ENCODE measurements at regions not wholly inside any gene's neighbourhood (a gene's known extent, or its start where the extent isn't known, plus 50 kb on each side); places are given as distances from the start of the nearest gene placed in this dataset.

GRCh38 chr3:64327100-64327804, 102.0 kb upstream of the PRICKLE2 start:
- TF ChIP-seq CTCF (IDR thresholded peaks at IDR 0.05; ENCODE audit: low read depth, low read length) = no peak
- no peak for DNase-seq (ENCODE audit: extremely low read depth, low read depth)

- TF ChIP-seq CTCF (IDR thresholded peaks at IDR 0.05; ENCODE audit: low read depth, low read length) = no peak
- no peak for DNase-seq (ENCODE audit: extremely low read depth, low read depth)
These were observed 96.5 kb upstream of the PRICKLE2 start for GRCh38 chr3:64321747-64322146.

- DNase-seq (ENCODE audit: extremely low read depth, low read depth) = no peak
- TF ChIP-seq CTCF (IDR thresholded peaks at IDR 0.05; ENCODE audit: low read depth, low read length) = no peak
These were observed 94.1 kb upstream of the PRICKLE2 start for GRCh38 chr3:64319391-64319790.

GRCh38 chr3:64318668-64319271, 93.5 kb upstream of the PRICKLE2 start:
- no peak for DNase-seq (ENCODE audit: extremely low read depth, low read depth)
- TF ChIP-seq CTCF (IDR thresholded peaks at IDR 0.05; ENCODE audit: low read depth, low read length) = no peak

GRCh38 chr3:64318001-64318400, 92.7 kb upstream of the PRICKLE2 start:
- no peak for TF ChIP-seq CTCF (IDR thresholded peaks at IDR 0.05; ENCODE audit: low read depth, low read length)
- no peak for DNase-seq (ENCODE audit: extremely low read depth, low read depth)

GRCh38 chr3:64316971-64317370, 91.7 kb upstream of the PRICKLE2 start:
- no peak for TF ChIP-seq CTCF (IDR thresholded peaks at IDR 0.05; ENCODE audit: low read depth, low read length)
- DNase-seq (ENCODE audit: extremely low read depth, low read depth) = no peak

- no peak for TF ChIP-seq CTCF (IDR thresholded peaks at IDR 0.05; ENCODE audit: low read depth, low read length)
- DNase-seq (ENCODE audit: extremely low read depth, low read depth) = no peak
These were observed 86.3 kb upstream of the PRICKLE2 start for GRCh38 chr3:64311424-64312061.
